ENCODE measurements at regions not wholly inside any gene's neighbourhood (a gene's known extent, or its start where the extent isn't known, plus 50 kb on each side); places are given as distances from the start of the nearest gene placed in this dataset.

DNA sequence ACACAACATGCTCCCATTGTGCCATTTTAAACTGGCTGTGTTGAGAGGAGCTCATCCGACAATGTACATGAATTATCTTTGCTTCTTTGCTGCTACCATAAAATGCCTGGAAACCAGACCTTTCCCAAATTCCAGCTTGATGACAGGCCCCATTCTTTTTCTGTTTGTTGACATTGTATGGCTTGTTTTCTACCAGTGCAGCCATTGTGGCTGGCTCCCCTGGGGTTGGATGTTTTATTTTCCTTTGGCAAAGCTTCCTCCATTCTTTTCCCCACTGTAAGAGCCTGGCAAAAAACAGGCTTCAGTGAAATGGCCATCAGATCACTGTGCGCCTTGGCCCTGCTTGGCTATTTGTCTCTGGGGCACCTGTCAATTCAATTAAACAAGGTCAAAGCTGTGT is 532.5 kb downstream of the VRK1 start:
- TF ChIP-seq RAD21 (IDR thresholded peaks at IDR 0.05; ENCODE audit: low read depth) = no peak
- TF ChIP-seq MAX (IDR thresholded peaks at IDR 0.05) = no peak
- no peak for TF ChIP-seq ZBTB7A (IDR thresholded peaks at IDR 0.05; ENCODE audit: low read depth)
- TF ChIP-seq, protein P1, sequence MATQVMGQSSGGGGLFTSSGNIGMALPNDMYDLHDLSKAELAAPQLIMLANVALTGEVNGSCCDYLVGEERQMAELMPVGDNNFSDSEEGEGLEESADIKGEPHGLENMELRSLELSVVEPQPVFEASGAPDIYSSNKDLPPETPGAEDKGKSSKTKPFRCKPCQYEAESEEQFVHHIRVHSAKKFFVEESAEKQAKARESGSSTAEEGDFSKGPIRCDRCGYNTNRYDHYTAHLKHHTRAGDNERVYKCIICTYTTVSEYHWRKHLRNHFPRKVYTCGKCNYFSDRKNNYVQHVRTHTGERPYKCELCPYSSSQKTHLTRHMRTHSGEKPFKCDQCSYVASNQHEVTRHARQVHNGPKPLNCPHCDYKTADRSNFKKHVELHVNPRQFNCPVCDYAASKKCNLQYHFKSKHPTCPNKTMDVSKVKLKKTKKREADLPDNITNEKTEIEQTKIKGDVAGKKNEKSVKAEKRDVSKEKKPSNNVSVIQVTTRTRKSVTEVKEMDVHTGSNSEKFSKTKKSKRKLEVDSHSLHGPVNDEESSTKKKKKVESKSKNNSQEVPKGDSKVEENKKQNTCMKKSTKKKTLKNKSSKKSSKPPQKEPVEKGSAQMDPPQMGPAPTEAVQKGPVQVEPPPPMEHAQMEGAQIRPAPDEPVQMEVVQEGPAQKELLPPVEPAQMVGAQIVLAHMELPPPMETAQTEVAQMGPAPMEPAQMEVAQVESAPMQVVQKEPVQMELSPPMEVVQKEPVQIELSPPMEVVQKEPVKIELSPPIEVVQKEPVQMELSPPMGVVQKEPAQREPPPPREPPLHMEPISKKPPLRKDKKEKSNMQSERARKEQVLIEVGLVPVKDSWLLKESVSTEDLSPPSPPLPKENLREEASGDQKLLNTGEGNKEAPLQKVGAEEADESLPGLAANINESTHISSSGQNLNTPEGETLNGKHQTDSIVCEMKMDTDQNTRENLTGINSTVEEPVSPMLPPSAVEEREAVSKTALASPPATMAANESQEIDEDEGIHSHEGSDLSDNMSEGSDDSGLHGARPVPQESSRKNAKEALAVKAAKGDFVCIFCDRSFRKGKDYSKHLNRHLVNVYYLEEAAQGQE (IDR thresholded peaks at IDR 0.05; ENCODE audit: low read depth) = no peak
- TF ChIP-seq FOXM1 (IDR thresholded peaks at IDR 0.05; ENCODE audit: borderline replicate concordance, low read depth) = no peak
- no peak for TF ChIP-seq TCF12 (IDR thresholded peaks at IDR 0.05; ENCODE audit: low read depth)
- no peak for TF ChIP-seq TEAD4 (IDR thresholded peaks at IDR 0.05)
- no peak for TF ChIP-seq CEBPB (IDR thresholded peaks at IDR 0.05)
- no peak for TF ChIP-seq CREB1 (IDR thresholded peaks at IDR 0.05; ENCODE audit: low read depth)
- TF ChIP-seq EP300 (IDR thresholded peaks at IDR 0.05; ENCODE audit: borderline replicate concordance) = no peak
- no peak for TF ChIP-seq NFIC (IDR thresholded peaks at IDR 0.05)
- no peak for TF ChIP-seq USF1 (IDR thresholded peaks at IDR 0.05)
- no peak for TF ChIP-seq YY1 (IDR thresholded peaks at IDR 0.05; ENCODE audit: low read depth)
- TF ChIP-seq EGR1 (IDR thresholded peaks at IDR 0.05) = no peak
- TF ChIP-seq TAF1 (IDR thresholded peaks at IDR 0.05; ENCODE audit: low read depth) = no peak

DNA sequence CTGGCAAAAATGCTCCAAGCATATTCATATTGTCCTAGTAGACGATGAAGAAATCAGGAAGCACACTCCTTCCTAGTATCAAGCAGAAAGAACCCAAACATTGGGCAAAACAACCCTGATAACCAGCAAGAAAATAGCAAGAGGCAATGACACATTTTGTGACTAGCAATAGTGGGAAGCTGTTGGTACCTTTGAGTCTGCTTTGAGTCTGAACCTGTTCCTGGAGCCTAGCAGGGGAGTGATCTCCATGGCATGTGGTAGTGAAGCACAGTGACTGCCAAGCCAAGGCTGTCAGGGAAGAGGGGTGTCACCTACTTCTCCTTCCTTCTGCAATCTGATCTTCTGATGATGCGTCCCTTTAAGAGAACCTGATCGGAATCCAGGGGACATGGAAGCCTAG is 533.9 kb downstream of the VRK1 start:
- no peak for TF ChIP-seq USF1 (IDR thresholded peaks at IDR 0.05)
- TF ChIP-seq, protein P1 (IDR thresholded peaks at IDR 0.05; ENCODE audit: low read depth) = no peak
- TF ChIP-seq EP300 (IDR thresholded peaks at IDR 0.05; ENCODE audit: borderline replicate concordance) = no peak
- TF ChIP-seq TCF12 (IDR thresholded peaks at IDR 0.05; ENCODE audit: low read depth) = no peak
- TF ChIP-seq MAX (IDR thresholded peaks at IDR 0.05) = no peak
- no peak for TF ChIP-seq NFIC (IDR thresholded peaks at IDR 0.05)
- TF ChIP-seq CREB1 (IDR thresholded peaks at IDR 0.05; ENCODE audit: low read depth) = no peak
- TF ChIP-seq CEBPB (IDR thresholded peaks at IDR 0.05) = no peak
- TF ChIP-seq TAF1 (IDR thresholded peaks at IDR 0.05; ENCODE audit: low read depth) = no peak
- no peak for TF ChIP-seq TEAD4 (IDR thresholded peaks at IDR 0.05)
- no peak for TF ChIP-seq YY1 (IDR thresholded peaks at IDR 0.05; ENCODE audit: low read depth)
- TF ChIP-seq ZBTB7A (IDR thresholded peaks at IDR 0.05; ENCODE audit: low read depth) = no peak
- no peak for TF ChIP-seq EGR1 (IDR thresholded peaks at IDR 0.05)
- TF ChIP-seq RAD21 (IDR thresholded peaks at IDR 0.05; ENCODE audit: low read depth) = no peak
- no peak for TF ChIP-seq FOXM1 (IDR thresholded peaks at IDR 0.05; ENCODE audit: borderline replicate concordance, low read depth)

DNA sequence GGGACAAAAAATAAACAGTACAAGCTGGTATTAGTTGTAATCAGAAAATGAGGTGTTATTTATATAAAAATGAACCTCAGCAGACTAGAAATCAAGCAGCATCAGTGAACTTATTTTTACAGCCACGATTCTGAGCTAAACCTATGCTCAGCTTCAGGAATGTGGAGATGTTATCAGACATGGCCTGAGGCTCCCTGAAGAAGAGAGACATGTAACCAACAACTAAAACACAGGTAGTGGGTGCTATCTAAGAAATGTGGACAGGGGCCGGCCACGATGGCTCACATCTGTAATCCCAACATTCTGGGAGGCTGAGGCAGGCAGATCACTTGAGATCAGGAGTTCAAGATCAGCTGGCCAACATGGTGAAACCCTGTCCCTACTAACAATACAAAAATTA is 534.3 kb downstream of the VRK1 start:
- TF ChIP-seq CREB1 (IDR thresholded peaks at IDR 0.05; ENCODE audit: low read depth) = no peak
- TF ChIP-seq, protein P1 (IDR thresholded peaks at IDR 0.05; ENCODE audit: low read depth) = no peak
- TF ChIP-seq NFIC (IDR thresholded peaks at IDR 0.05) = no peak
- no peak for TF ChIP-seq TCF12 (IDR thresholded peaks at IDR 0.05; ENCODE audit: low read depth)
- no peak for TF ChIP-seq TAF1 (IDR thresholded peaks at IDR 0.05; ENCODE audit: low read depth)
- no peak for TF ChIP-seq EP300 (IDR thresholded peaks at IDR 0.05; ENCODE audit: borderline replicate concordance)
- no peak for TF ChIP-seq EGR1 (IDR thresholded peaks at IDR 0.05)
- no peak for TF ChIP-seq ZBTB7A (IDR thresholded peaks at IDR 0.05; ENCODE audit: low read depth)
- no peak for TF ChIP-seq USF1 (IDR thresholded peaks at IDR 0.05)
- TF ChIP-seq YY1 (IDR thresholded peaks at IDR 0.05; ENCODE audit: low read depth) = no peak
- no peak for TF ChIP-seq TEAD4 (IDR thresholded peaks at IDR 0.05)
- TF ChIP-seq FOXM1 (IDR thresholded peaks at IDR 0.05; ENCODE audit: borderline replicate concordance, low read depth) = no peak
- TF ChIP-seq RAD21 (IDR thresholded peaks at IDR 0.05; ENCODE audit: low read depth) = no peak
- no peak for TF ChIP-seq CEBPB (IDR thresholded peaks at IDR 0.05)
- TF ChIP-seq MAX (IDR thresholded peaks at IDR 0.05) = no peak
